ENCODE measurements at regions not wholly inside any gene's neighbourhood (a gene's known extent, or its start where the extent isn't known, plus 50 kb on each side); places are given as distances from the start of the nearest gene placed in this dataset.

DNA sequence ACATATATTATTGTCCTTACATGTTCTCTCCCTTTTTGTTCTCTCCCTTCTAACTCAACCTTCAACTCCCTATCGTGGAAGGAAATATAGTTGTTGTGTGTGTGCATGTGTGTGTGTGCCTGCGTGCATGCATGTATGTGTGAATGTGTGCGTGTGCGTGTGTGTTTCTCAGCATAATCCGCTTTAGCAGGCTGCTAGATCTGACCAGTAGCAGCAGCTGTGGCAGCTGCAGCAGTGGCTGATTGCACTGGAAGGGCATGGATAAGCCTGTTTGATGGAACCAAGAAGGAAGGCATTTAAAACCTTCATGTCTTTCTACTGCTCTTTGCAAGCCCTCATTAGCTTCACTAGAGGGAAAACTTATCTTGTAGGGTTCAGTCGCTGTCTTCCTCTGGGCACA lies 65.6 kb upstream of the IRF2BP2 start:
- no peaks in the 10 kb centered on the region for H3K36me3 Mint-ChIP-seq (ENCODE audit: low read depth)
- no peaks in the 10 kb centered on the region for H3K27me3 Mint-ChIP-seq (ENCODE audit: low read depth)
- no peak for TF ChIP-seq CTCF (conservative IDR thresholded peaks at IDR 0.05)
- peaks cover 13% of the 10 kb centered on the region for H3K4me1 Mint-ChIP-seq
- no peak for DNase-seq (ENCODE audit: low read depth, low spot score)
- H3K9me3 Mint-ChIP-seq = no peaks in the 10 kb centered on the region
- no peak overlapping the region for H3K27ac Mint-ChIP-seq (ENCODE audit: unreplicated experiment)
- no peak overlapping the region for H3K4me3 Mint-ChIP-seq

DNA sequence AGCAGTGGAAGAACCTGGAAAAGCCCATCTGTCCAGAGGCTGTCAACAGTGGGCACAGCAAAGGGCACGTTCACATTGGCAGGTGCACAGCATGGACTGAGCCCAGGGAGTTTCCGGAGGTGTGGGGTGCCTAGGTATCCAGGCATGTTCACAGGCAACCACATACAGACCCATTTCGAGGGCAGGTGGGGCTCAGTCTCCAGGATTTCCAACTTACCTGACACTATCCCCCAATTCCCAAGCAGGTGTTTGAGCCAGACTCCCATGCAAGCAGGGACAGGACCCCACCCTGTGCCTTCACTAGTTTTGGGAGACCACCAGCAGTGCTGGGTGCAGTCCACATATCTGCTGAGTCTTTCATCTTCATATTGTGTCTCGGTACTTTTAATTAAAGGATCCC lies 65.0 kb upstream of the IRF2BP2 start:
- Mint-ChIP-seq H3K4me1 (peaks cover 13% of the 10 kb centered on the region), H3K4me3 (no peak overlapping the region), H3K27me3 (ENCODE audit: low read depth) (no peaks in the 10 kb centered on the region), H3K27ac (ENCODE audit: unreplicated experiment) (no peak overlapping the region), H3K9me3 (peaks cover 2% of the 10 kb centered on the region), H3K36me3 (ENCODE audit: low read depth) (peaks cover 3% of the 10 kb centered on the region)
- no peak for DNase-seq (ENCODE audit: low read depth, low spot score)
- TF ChIP-seq CTCF (conservative IDR thresholded peaks at IDR 0.05) = no peak

DNA sequence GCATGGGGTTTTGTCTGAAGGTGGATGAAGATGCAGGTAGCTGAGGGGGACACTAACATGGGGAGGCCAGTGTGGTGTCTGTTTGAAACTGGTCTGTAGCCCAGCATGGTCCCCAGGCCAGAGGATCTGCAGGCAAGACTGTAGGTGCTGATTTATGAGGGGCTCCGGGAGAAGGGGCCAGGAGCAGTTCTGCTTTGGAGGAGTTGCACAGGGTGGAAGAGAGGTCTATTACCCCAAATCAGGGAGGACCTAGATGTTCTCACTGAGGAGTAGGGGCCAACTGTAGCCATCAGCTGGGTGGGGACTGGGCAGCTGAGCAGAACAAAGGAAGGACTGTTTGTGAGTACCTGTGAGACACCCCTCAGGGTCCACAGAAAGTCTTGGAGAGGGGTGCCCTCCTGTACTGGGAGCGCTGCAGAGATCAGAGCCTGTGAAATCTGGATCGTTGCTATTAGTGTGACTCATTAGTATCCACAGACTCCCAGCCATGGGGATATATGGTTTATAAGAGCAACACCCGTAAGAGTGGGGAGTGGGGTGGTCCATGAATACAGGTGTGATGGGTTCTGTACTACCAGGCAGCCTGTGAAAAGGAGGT lies 64.3 kb upstream of the IRF2BP2 start:
- no peaks in the 10 kb centered on the region for H3K27me3 Mint-ChIP-seq (ENCODE audit: low read depth)
- no peak for DNase-seq (ENCODE audit: low read depth, low spot score)
- peaks cover 13% of the 10 kb centered on the region for H3K4me1 Mint-ChIP-seq
- peaks cover 4% of the 10 kb centered on the region for H3K36me3 Mint-ChIP-seq (ENCODE audit: low read depth)
- H3K27ac Mint-ChIP-seq (ENCODE audit: unreplicated experiment) = no peak overlapping the region
- TF ChIP-seq CTCF (conservative IDR thresholded peaks at IDR 0.05) = no peak
- no peak overlapping the region for H3K4me3 Mint-ChIP-seq
- H3K9me3 Mint-ChIP-seq = peaks cover 4% of the 10 kb centered on the region

GRCh38 chr1:234672349-234673135 lies 62.6 kb upstream of the IRF2BP2 start:
- H3K4me1 Mint-ChIP-seq = peaks cover 13% of the 10 kb centered on the region
- peaks cover 6% of the 10 kb centered on the region for H3K9me3 Mint-ChIP-seq
- no peaks in the 10 kb centered on the region for H3K27me3 Mint-ChIP-seq (ENCODE audit: low read depth)
- H3K36me3 Mint-ChIP-seq (ENCODE audit: low read depth) = peaks cover 4% of the 10 kb centered on the region
- DNase-seq (ENCODE audit: low read depth, low spot score) = no peak
- no peak overlapping the region for H3K4me3 Mint-ChIP-seq
- H3K27ac Mint-ChIP-seq (ENCODE audit: unreplicated experiment) = no peak overlapping the region
- TF ChIP-seq CTCF (conservative IDR thresholded peaks at IDR 0.05) = no peak

DNA sequence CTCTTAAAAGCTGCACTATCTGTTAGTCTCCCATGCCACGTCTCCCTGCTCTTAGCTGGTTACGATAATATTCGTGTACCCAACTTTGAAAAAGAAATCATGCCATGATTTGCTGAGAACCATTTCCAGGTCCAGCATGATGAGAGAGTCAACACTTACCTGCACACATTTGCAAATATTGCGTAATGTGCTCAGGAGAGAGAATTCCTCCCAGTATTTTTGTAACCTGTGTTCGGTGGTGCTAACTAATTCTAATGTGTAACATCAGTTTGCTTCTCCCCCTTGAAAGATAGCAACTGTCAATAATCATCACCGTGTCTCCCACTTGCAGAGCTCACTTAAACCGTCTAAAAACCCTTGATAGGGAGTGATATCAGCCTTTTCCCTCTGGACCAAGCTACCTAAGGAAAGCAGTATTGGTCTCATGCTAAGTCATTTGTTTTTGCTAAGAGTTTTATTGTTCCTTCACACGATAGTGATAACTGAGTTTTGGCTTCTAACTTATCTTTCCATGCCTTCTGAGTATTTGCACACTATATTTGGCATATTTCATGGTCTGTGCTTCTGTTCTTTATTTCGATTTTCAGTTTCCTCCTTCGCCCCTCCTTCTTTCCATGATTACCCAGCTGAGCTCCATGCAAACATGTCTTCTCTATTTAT lies 61.1 kb upstream of the IRF2BP2 start:
- Mint-ChIP-seq H3K27me3 (ENCODE audit: low read depth) (no peaks in the 10 kb centered on the region), H3K9me3 (peaks cover 6% of the 10 kb centered on the region), H3K4me3 (no peak overlapping the region), H3K36me3 (ENCODE audit: low read depth) (peaks cover 4% of the 10 kb centered on the region), H3K4me1 (peaks cover 7% of the 10 kb centered on the region), H3K27ac (ENCODE audit: unreplicated experiment) (no peak overlapping the region)
- TF ChIP-seq CTCF (conservative IDR thresholded peaks at IDR 0.05) = no peak
- DNase-seq (ENCODE audit: low read depth, low spot score) = no peak

All from neural crest cell (in vitro differentiated cells).